ENCODE measurements at regions not wholly inside any gene's neighbourhood (a gene's known extent, or its start where the extent isn't known, plus 50 kb on each side); places are given as distances from the start of the nearest gene placed in this dataset.

DNA sequence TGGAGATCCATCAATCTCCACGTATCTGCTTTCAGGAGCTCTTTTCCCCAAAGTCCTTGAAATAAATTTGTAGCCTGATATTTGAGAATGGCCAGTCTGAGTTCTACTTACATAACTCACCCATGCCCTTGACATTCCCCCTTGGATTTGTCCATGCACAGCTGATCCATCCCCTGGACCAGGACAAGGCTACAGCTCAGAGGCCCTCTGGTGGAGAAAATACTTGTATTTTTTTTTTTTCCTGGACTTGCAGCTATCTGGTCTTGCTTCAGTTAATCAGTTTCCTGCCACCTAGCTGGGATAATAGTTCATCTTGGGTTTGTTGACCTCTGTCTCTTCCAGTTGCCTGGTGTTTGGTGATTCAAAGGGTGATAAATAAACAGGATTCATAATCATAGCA lies 467.6 kb downstream of the DHX35 start:
- intact Hi-C loops (cut with DNase I), result no loop called here
- TF ChIP-seq CTCF (IDR thresholded peaks at IDR 0.05; ENCODE audit: borderline replicate concordance, extremely low read depth, insufficient read depth), result peak; percentile 27
- no peak for FAIRE-seq
- Histone ChIP-seq H3K4me3 (ENCODE audit: low read length in 3 of 3) (no peak overlapping the region), H3K9me3 (ENCODE audit: control insufficient read depth in 2 of 3, insufficient read depth in 1 of 3, low read length in 3 of 3) (peaks cover 0 to 3% (median 0%) of the 10 kb centered on the region in 3 donors), H3K27ac (ENCODE audit: low read depth in 2 of 2, low read length in 2 of 2) (no peak overlapping the region), H3K9ac (ENCODE audit: low read length in 3 of 3) (no peak overlapping the region), H3K36me3 (ENCODE audit: control insufficient read depth in 2 of 3, insufficient read depth in 3 of 3, low read length in 3 of 3) (no peaks in the 10 kb centered on the region), H3K27me3 (ENCODE audit: control insufficient read depth, insufficient read depth, low read length) (no peaks in the 10 kb centered on the region), H3K4me1 (ENCODE audit: control insufficient read depth in 2 of 3, insufficient read depth in 2 of 3, low read depth in 1 of 3, low read length in 3 of 3) (no peaks in the 10 kb centered on the region)
- peak in 3 of 5 donors; percentile 34 to 62 (median 57) for DNase-seq

- H3K27ac ChIP-seq (ENCODE audit: low read depth in 2 of 2, low read length in 2 of 2), result no peak overlapping the region
- no peaks in the 10 kb centered on the region for H3K27me3 ChIP-seq (ENCODE audit: control insufficient read depth, insufficient read depth, low read length)
- H3K36me3 ChIP-seq (ENCODE audit: control insufficient read depth in 2 of 3, insufficient read depth in 3 of 3, low read length in 3 of 3), result no peaks in the 10 kb centered on the region
- no peak for FAIRE-seq
- no peak for DNase-seq
- peaks cover 0 to 3% (median 0%) of the 10 kb centered on the region in 3 donors for H3K9me3 ChIP-seq (ENCODE audit: control insufficient read depth in 2 of 3, insufficient read depth in 1 of 3, low read length in 3 of 3)
- no peak overlapping the region for H3K9ac ChIP-seq (ENCODE audit: low read length in 3 of 3)
- no peaks in the 10 kb centered on the region for H3K4me1 ChIP-seq (ENCODE audit: control insufficient read depth in 2 of 3, insufficient read depth in 2 of 3, low read depth in 1 of 3, low read length in 3 of 3)
- intact Hi-C loops (cut with DNase I), result no loop called here
- TF ChIP-seq CTCF (IDR thresholded peaks at IDR 0.05; ENCODE audit: borderline replicate concordance, extremely low read depth, insufficient read depth), result no peak
- no peak overlapping the region for H3K4me3 ChIP-seq (ENCODE audit: low read length in 3 of 3)
These were observed 463.0 kb downstream of the DHX35 start for GRCh38 chr20:39424962-39425678.

GRCh38 chr20:39421571-39422105 lies 459.5 kb downstream of the DHX35 start:
- TF ChIP-seq CTCF (IDR thresholded peaks at IDR 0.05; ENCODE audit: borderline replicate concordance, extremely low read depth, insufficient read depth), result no peak
- Histone ChIP-seq H3K4me3 (ENCODE audit: low read length in 3 of 3) (no peak overlapping the region), H3K9me3 (ENCODE audit: control insufficient read depth in 2 of 3, insufficient read depth in 1 of 3, low read length in 3 of 3) (no peaks in the 10 kb centered on the region), H3K27ac (ENCODE audit: low read depth in 2 of 2, low read length in 2 of 2) (no peak overlapping the region), H3K4me1 (ENCODE audit: control insufficient read depth in 2 of 3, insufficient read depth in 2 of 3, low read depth in 1 of 3, low read length in 3 of 3) (no peaks in the 10 kb centered on the region), H3K36me3 (ENCODE audit: control insufficient read depth in 2 of 3, insufficient read depth in 3 of 3, low read length in 3 of 3) (no peaks in the 10 kb centered on the region), H3K27me3 (ENCODE audit: control insufficient read depth, insufficient read depth, low read length) (no peaks in the 10 kb centered on the region), H3K9ac (ENCODE audit: low read length in 3 of 3) (no peak overlapping the region)
- intact Hi-C loops (cut with DNase I), result no loop called here
- FAIRE-seq (no peak), DNase-seq (no peak)

Measured in kidney (tissue), 13 donors.